ENCODE measurements at regions not wholly inside any gene's neighbourhood (a gene's known extent, or its start where the extent isn't known, plus 50 kb on each side); places are given as distances from the start of the nearest gene placed in this dataset.
"Not testable (repeated sequence)": the region's sequence is repeated elsewhere in the genome, so short reads cannot be mapped to it uniquely, and the experiment has no call there.

DNA sequence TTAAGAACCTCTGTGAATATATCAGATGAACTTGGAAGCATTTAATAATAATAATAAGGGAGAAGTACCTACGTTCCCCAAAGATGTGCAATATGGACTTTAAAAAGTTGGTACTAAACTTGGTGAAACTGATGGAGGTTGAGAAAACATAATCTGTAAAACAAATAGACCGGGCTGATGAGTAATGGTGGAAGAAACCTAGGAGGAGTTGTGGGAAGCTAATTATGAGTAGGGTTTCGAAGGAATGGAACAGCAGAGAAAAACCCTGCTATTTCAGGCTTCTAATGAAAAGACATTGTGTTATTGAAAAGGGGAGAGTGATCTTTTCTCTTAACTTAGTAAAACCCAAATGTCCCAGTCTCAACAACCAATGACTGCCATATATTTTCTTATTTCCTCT is 229.3 kb downstream of the PCSK1 start:
- peak; percentile 26 for DNase-seq
- no peak for TF ChIP-seq CTCF (IDR thresholded peaks at IDR 0.05)
- H3K27ac Mint-ChIP-seq = peak overlapping the region; percentile 36
- H3K4me1 Mint-ChIP-seq (ENCODE audit: low read depth) = peaks cover 17% of the 10 kb centered on the region
- H3K9me3 Mint-ChIP-seq = peaks cover 25% of the 10 kb centered on the region
- H3K4me3 Mint-ChIP-seq = peak overlapping the region; percentile 8; the same call in 1 of the 2 replicates
- peaks cover 29% of the 10 kb centered on the region for H3K36me3 Mint-ChIP-seq (ENCODE audit: low read depth)
- no peaks in the 10 kb centered on the region for H3K27me3 Mint-ChIP-seq (ENCODE audit: insufficient read depth)

DNA sequence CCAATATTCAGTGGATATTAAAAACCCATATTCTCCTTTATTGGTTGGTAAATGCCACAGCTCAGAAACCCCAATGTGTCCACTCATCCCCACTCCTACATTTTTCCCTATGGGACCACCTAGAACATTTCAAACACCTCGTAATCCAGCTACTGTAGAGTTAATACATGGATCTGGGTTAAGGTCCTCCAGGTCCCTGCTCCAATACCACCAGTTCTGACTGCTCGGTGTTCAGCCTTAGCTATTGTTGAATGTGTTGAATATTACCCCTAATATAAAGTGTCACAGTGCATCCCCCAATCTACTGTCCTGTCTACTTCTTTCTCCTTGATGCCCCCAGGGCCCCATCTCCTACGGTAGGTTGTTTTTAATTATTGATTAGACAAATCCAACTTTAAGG is 231.5 kb downstream of the PCSK1 start:
- peaks cover 13% of the 10 kb centered on the region for H3K36me3 Mint-ChIP-seq (ENCODE audit: low read depth)
- no peak overlapping the region for H3K27ac Mint-ChIP-seq
- no peak for TF ChIP-seq CTCF (IDR thresholded peaks at IDR 0.05)
- DNase-seq = no peak
- H3K9me3 Mint-ChIP-seq = peaks cover 2% of the 10 kb centered on the region; the same call in 1 of the 2 replicates
- H3K27me3 Mint-ChIP-seq (ENCODE audit: insufficient read depth) = no peaks in the 10 kb centered on the region
- H3K4me3 Mint-ChIP-seq = no peak overlapping the region
- H3K4me1 Mint-ChIP-seq (ENCODE audit: low read depth) = peaks cover 35% of the 10 kb centered on the region

- Mint-ChIP-seq H3K27me3 (ENCODE audit: insufficient read depth) (no peaks in the 10 kb centered on the region), H3K4me1 (ENCODE audit: low read depth) (peaks cover 43% of the 10 kb centered on the region), H3K9me3 (no peaks in the 10 kb centered on the region), H3K36me3 (ENCODE audit: low read depth) (peaks cover 6% of the 10 kb centered on the region; the same call in 1 of the 2 replicates), H3K4me3 (no peak overlapping the region), H3K27ac (no peak overlapping the region)
- DNase-seq = no peak
- TF ChIP-seq CTCF (IDR thresholded peaks at IDR 0.05) = no peak
These were observed 232.4 kb downstream of the PCSK1 start for GRCh38 chr5:96200641-96201040.

DNA sequence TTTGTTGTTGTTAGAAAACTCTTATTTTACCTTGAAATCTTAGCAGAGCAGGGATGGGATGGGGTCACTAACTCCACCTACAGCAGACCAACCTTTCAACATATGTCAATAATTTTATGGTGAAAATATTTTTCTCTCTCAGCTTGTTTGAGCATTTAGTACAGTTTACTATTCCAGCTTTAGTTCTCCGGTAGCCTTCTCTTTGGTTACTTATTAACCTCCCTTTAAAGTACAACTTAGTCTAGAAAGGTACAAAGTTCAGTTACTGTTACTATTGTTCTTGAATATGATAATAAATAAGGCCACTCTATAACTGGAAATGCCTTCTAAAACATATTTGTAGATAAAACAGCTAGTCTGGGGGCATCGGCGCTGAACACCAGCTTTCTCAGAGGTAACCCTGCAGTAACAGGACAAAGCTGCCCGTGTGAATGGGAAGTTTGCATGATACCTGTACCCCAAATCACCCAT is 233.3 kb downstream of the PCSK1 start:
- Mint-ChIP-seq H3K27ac (no peak overlapping the region), H3K4me1 (ENCODE audit: low read depth) (peaks cover 52% of the 10 kb centered on the region), H3K27me3 (ENCODE audit: insufficient read depth) (no peaks in the 10 kb centered on the region), H3K9me3 (no peaks in the 10 kb centered on the region), H3K4me3 (no peak overlapping the region), H3K36me3 (ENCODE audit: low read depth) (peaks cover 6% of the 10 kb centered on the region; the same call in 1 of the 2 replicates)
- TF ChIP-seq CTCF (IDR thresholded peaks at IDR 0.05) = no peak
- no peak for DNase-seq

DNA sequence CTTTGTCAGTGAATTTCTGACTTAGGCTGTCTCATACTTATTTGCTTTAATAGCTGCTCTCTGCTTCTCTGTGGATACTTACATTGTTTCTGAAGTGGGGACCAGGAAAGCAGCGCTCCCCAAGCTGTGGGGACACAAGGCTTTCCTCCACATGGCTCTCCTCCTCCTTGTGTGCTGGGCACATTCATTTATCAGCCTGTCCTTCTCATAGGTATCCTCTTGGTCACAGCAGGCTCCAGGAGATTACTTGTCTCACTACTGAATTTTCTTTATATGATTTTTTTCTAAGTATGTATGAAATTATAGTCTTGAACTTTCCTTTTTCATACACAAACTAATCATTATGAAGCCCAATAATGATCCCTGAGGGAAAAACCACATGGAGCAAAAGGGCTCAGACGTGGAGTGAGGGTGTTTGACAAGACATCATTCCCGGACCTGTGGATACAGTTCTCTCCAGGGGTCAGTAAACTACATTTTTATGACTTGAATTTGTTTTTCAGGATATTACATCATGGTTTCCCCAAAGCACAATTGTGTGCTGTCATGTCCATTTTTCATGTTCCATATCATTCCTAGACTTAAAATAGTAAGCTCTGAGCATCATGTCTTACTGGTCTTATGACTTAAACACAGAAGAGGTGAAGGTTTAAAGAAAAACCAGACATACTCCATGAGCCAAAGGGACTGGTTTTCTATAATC is 234.5 kb downstream of the PCSK1 start:
- H3K27ac Mint-ChIP-seq = no peak overlapping the region
- TF ChIP-seq CTCF (IDR thresholded peaks at IDR 0.05) = no peak
- peaks cover 55% of the 10 kb centered on the region for H3K4me1 Mint-ChIP-seq (ENCODE audit: low read depth)
- H3K27me3 Mint-ChIP-seq (ENCODE audit: insufficient read depth) = no peaks in the 10 kb centered on the region
- no peak for DNase-seq
- no peak overlapping the region for H3K4me3 Mint-ChIP-seq
- H3K36me3 Mint-ChIP-seq (ENCODE audit: low read depth) = peaks cover 6% of the 10 kb centered on the region; the same call in 1 of the 2 replicates
- H3K9me3 Mint-ChIP-seq = no peaks in the 10 kb centered on the region

- not testable (repeated sequence) for H3K36me3 Mint-ChIP-seq (ENCODE audit: low read depth); H3K27me3 Mint-ChIP-seq (ENCODE audit: insufficient read depth); H3K4me3 Mint-ChIP-seq; H3K9me3 Mint-ChIP-seq; DNase-seq; H3K27ac Mint-ChIP-seq
- peaks cover 58% of the 10 kb centered on the region for H3K4me1 Mint-ChIP-seq (ENCODE audit: low read depth)
These were observed 235.3 kb downstream of the PCSK1 start for GRCh38 chr5:96197767-96198166.

Measured in HFFc6 (cell line).